H1 (cell line): ENCODE measurements at regions not wholly inside any gene's neighbourhood (a gene's known extent, or its start where the extent isn't known, plus 50 kb on each side); places are given as distances from the start of the nearest gene placed in this dataset.

Source experiments
- ASH2L ChIP-seq: fragments of 200-600, 300-600 bp; sonication (generic); IDR thresholded peaks from one replicate; pipeline ENCODE4 v1.7.1; 2017; ENCODE audit warnings: low read length
- JUN ChIP-seq: IDR thresholded peaks from 2 replicates; pipeline ENCODE4 v1.6.1; 2011; ENCODE audit warnings: low read depth, mild to moderate bottlenecking, improper control_type of control experiment, low read length
- KDM5A ChIP-seq: fragments of 200-600 bp; IDR thresholded peaks from 2 replicates; pipeline ENCODE4 v1.7.1; 2012; ENCODE audit warnings: mild to moderate bottlenecking, low read length, inconsistent platforms, mixed read lengths
- SUZ12 ChIP-seq: fragments of 200-600 bp; sonication (generic); IDR thresholded peaks from 2 replicates; pipeline ENCODE4 v1.6.1; 2012; ENCODE audit warnings: mild to moderate bottlenecking, inconsistent platforms, low read length, moderate library complexity, mixed read lengths
- YY1 ChIP-seq: IDR thresholded peaks from 2 replicates; pipeline ENCODE4 v1.6.1; 2011; ENCODE audit warnings: low read depth, mild to moderate bottlenecking, low read length
- TF ChIP-seq, protein P1 (sequence below), 3 experiments: IDR thresholded peaks; 1 replicate in 2 of 3; 2 replicates in 1 of 3; pipeline versions ENCODE4 v1.5.1 to v1.6.1; 2011; ENCODE audit warnings: low read length in 3 of 3, mild to moderate bottlenecking in 3 of 3, inconsistent platforms in 2 of 3, low read depth in 1 of 3, moderate library complexity in 1 of 3; ENCODE audit not compliant: insufficient read depth in 1 of 3; ENCODE audit errors: control extremely low read depth in 1 of 3
- TF ChIP-seq, protein P2 (sequence below): fragments of 300-600 bp; sonication (generic); IDR thresholded peaks from 2 replicates; pipeline ENCODE4 v1.7.1; 2012; ENCODE audit warnings: low read length, moderate library complexity, mild to moderate bottlenecking, inconsistent platforms; ENCODE audit not compliant: insufficient replicate concordance
- TF ChIP-seq, protein P3 (sequence below): IDR thresholded peaks from 2 replicates; pipeline ENCODE4 v1.6.1; 2012; ENCODE audit warnings: inconsistent platforms

DNA sequence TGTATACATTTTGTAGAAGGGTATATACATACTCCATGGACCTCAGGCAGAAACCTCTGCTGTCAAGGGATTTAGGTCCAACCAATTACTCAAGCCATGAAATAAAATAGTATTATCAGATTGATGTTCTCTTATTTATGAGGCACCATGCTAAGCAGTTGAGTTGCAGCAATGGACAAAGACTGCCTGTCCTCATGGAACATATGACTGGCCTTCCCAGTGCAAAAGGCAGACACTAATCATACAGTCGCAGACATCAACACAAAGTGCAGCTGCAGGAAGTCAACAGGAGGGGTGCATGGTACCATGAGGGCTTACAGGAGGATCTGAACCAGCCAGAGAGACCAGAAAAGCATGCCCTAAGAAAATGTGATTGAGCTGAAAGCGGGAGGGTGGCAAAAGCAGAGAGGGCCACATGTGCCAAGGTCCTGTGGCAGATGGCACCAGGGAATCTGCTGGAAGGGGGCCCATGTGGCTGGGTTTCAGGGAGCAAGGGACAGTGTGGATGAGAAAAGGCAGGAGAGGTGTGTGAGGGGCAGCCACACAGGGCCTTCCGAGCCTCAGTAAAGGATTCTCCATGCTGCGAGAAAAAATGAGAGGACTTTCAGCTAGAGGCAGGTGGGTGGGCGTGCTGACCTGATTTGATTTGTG lies 61.4 kb upstream of the RNF152 start (continued):
- TF ChIP-seq, protein P1, sequence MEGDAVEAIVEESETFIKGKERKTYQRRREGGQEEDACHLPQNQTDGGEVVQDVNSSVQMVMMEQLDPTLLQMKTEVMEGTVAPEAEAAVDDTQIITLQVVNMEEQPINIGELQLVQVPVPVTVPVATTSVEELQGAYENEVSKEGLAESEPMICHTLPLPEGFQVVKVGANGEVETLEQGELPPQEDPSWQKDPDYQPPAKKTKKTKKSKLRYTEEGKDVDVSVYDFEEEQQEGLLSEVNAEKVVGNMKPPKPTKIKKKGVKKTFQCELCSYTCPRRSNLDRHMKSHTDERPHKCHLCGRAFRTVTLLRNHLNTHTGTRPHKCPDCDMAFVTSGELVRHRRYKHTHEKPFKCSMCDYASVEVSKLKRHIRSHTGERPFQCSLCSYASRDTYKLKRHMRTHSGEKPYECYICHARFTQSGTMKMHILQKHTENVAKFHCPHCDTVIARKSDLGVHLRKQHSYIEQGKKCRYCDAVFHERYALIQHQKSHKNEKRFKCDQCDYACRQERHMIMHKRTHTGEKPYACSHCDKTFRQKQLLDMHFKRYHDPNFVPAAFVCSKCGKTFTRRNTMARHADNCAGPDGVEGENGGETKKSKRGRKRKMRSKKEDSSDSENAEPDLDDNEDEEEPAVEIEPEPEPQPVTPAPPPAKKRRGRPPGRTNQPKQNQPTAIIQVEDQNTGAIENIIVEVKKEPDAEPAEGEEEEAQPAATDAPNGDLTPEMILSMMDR (IDR thresholded peaks at IDR 0.05; ENCODE audit: control extremely low read depth in 1 of 3, insufficient read depth in 1 of 3, low read depth in 1 of 3, low read length in 3 of 3) = no peak
- TF ChIP-seq, protein P2, sequence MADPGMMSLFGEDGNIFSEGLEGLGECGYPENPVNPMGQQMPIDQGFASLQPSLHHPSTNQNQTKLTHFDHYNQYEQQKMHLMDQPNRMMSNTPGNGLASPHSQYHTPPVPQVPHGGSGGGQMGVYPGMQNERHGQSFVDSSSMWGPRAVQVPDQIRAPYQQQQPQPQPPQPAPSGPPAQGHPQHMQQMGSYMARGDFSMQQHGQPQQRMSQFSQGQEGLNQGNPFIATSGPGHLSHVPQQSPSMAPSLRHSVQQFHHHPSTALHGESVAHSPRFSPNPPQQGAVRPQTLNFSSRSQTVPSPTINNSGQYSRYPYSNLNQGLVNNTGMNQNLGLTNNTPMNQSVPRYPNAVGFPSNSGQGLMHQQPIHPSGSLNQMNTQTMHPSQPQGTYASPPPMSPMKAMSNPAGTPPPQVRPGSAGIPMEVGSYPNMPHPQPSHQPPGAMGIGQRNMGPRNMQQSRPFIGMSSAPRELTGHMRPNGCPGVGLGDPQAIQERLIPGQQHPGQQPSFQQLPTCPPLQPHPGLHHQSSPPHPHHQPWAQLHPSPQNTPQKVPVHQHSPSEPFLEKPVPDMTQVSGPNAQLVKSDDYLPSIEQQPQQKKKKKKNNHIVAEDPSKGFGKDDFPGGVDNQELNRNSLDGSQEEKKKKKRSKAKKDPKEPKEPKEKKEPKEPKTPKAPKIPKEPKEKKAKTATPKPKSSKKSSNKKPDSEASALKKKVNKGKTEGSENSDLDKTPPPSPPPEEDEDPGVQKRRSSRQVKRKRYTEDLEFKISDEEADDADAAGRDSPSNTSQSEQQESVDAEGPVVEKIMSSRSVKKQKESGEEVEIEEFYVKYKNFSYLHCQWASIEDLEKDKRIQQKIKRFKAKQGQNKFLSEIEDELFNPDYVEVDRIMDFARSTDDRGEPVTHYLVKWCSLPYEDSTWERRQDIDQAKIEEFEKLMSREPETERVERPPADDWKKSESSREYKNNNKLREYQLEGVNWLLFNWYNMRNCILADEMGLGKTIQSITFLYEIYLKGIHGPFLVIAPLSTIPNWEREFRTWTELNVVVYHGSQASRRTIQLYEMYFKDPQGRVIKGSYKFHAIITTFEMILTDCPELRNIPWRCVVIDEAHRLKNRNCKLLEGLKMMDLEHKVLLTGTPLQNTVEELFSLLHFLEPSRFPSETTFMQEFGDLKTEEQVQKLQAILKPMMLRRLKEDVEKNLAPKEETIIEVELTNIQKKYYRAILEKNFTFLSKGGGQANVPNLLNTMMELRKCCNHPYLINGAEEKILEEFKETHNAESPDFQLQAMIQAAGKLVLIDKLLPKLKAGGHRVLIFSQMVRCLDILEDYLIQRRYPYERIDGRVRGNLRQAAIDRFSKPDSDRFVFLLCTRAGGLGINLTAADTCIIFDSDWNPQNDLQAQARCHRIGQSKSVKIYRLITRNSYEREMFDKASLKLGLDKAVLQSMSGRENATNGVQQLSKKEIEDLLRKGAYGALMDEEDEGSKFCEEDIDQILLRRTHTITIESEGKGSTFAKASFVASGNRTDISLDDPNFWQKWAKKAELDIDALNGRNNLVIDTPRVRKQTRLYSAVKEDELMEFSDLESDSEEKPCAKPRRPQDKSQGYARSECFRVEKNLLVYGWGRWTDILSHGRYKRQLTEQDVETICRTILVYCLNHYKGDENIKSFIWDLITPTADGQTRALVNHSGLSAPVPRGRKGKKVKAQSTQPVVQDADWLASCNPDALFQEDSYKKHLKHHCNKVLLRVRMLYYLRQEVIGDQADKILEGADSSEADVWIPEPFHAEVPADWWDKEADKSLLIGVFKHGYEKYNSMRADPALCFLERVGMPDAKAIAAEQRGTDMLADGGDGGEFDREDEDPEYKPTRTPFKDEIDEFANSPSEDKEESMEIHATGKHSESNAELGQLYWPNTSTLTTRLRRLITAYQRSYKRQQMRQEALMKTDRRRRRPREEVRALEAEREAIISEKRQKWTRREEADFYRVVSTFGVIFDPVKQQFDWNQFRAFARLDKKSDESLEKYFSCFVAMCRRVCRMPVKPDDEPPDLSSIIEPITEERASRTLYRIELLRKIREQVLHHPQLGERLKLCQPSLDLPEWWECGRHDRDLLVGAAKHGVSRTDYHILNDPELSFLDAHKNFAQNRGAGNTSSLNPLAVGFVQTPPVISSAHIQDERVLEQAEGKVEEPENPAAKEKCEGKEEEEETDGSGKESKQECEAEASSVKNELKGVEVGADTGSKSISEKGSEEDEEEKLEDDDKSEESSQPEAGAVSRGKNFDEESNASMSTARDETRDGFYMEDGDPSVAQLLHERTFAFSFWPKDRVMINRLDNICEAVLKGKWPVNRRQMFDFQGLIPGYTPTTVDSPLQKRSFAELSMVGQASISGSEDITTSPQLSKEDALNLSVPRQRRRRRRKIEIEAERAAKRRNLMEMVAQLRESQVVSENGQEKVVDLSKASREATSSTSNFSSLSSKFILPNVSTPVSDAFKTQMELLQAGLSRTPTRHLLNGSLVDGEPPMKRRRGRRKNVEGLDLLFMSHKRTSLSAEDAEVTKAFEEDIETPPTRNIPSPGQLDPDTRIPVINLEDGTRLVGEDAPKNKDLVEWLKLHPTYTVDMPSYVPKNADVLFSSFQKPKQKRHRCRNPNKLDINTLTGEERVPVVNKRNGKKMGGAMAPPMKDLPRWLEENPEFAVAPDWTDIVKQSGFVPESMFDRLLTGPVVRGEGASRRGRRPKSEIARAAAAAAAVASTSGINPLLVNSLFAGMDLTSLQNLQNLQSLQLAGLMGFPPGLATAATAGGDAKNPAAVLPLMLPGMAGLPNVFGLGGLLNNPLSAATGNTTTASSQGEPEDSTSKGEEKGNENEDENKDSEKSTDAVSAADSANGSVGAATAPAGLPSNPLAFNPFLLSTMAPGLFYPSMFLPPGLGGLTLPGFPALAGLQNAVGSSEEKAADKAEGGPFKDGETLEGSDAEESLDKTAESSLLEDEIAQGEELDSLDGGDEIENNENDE = no peak
- no peak for TF ChIP-seq ASH2L
- no peak for TF ChIP-seq SUZ12
- TF ChIP-seq JUN = no peak
- TF ChIP-seq YY1 = no peak
- TF ChIP-seq KDM5A = no peak
- TF ChIP-seq, protein P3, sequence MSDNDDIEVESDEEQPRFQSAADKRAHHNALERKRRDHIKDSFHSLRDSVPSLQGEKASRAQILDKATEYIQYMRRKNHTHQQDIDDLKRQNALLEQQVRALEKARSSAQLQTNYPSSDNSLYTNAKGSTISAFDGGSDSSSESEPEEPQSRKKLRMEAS = no peak
